Adipocyte (in vitro differentiated cells): ENCODE measurements at regions not wholly inside any gene's neighbourhood (a gene's known extent, or its start where the extent isn't known, plus 50 kb on each side); places are given as distances from the start of the nearest gene placed in this dataset.

ENCODE experiments used
- DNase-seq: peaks from one replicate; pipeline ENCODE4 v3.0.0-alpha.2; 2015; ENCODE audit warnings: low read depth
- H3K27me3 ChIP-seq: replicated peaks from 2 replicates; pipeline ENCODE4 v1.7.0; 2013; ENCODE audit warnings: mild to moderate bottlenecking, low read length, moderate library complexity; ENCODE audit not compliant: control insufficient read depth, insufficient read depth
- H3K36me3 ChIP-seq: 2 replicates; pipeline ENCODE4 v1.7.0; 2013; ENCODE audit warnings: low read length, mild to moderate bottlenecking, moderate library complexity; ENCODE audit not compliant: control insufficient read depth, insufficient read depth, severe bottlenecking
- H3K4me1 ChIP-seq: 2 replicates; pipeline ENCODE4 v1.7.0; 2013; ENCODE audit warnings: mild to moderate bottlenecking, low read length, moderate library complexity; ENCODE audit not compliant: control insufficient read depth, insufficient read depth
- H3K4me3 ChIP-seq: 2 replicates; pipeline ENCODE4 v1.7.0; 2013; ENCODE audit warnings: mild to moderate bottlenecking, low read length, moderate library complexity
- H3K9ac ChIP-seq: 2 replicates; pipeline ENCODE4 v1.7.0; 2013; ENCODE audit warnings: mild to moderate bottlenecking, low read length, moderate library complexity
- H3K9me3 ChIP-seq: 2 replicates; pipeline ENCODE4 v1.7.0; 2013; ENCODE audit warnings: mild to moderate bottlenecking, low read length, moderate library complexity; ENCODE audit not compliant: control insufficient read depth

- H3K4me1 ChIP-seq = no peaks in the 10 kb centered on the region
- DNase-seq = no peak
- no peaks in the 10 kb centered on the region for H3K27me3 ChIP-seq
- no peak overlapping the region for H3K4me3 ChIP-seq
- no peaks in the 10 kb centered on the region for H3K9me3 ChIP-seq
- H3K36me3 ChIP-seq = no peaks in the 10 kb centered on the region
- H3K9ac ChIP-seq = no peak overlapping the region
Observed at GRCh38 chr4:180116840-180117239, 2126.4 kb upstream of the TENM3 start.

- Histone ChIP-seq H3K4me1 (no peaks in the 10 kb centered on the region), H3K36me3 (no peaks in the 10 kb centered on the region), H3K9me3 (no peaks in the 10 kb centered on the region), H3K9ac (no peak overlapping the region), H3K4me3 (no peak overlapping the region), H3K27me3 (no peaks in the 10 kb centered on the region)
- DNase-seq = peak; percentile 13
Observed at GRCh38 chr4:180120068-180120467, 2123.1 kb upstream of the TENM3 start.

- Histone ChIP-seq H3K4me3 (peak overlapping the region; percentile 31), H3K9me3 (no peaks in the 10 kb centered on the region), H3K9ac (no peak overlapping the region), H3K4me1 (no peaks in the 10 kb centered on the region), H3K36me3 (no peaks in the 10 kb centered on the region), H3K27me3 (no peaks in the 10 kb centered on the region)
- DNase-seq = no peak
Observed at GRCh38 chr4:180134091-180134866, 2108.9 kb upstream of the TENM3 start.

GRCh38 chr4:180141734-180142133 lies 2101.5 kb upstream of the TENM3 start:
- no peak overlapping the region for H3K9ac ChIP-seq
- H3K27me3 ChIP-seq = no peaks in the 10 kb centered on the region
- no peak for DNase-seq
- H3K4me1 ChIP-seq = no peaks in the 10 kb centered on the region
- H3K4me3 ChIP-seq = no peak overlapping the region
- H3K36me3 ChIP-seq = no peaks in the 10 kb centered on the region
- no peaks in the 10 kb centered on the region for H3K9me3 ChIP-seq

GRCh38 chr4:180148737-180149136 lies 2094.5 kb upstream of the TENM3 start:
- no peaks in the 10 kb centered on the region for H3K9me3 ChIP-seq
- H3K4me1 ChIP-seq = no peaks in the 10 kb centered on the region
- DNase-seq = no peak
- no peaks in the 10 kb centered on the region for H3K36me3 ChIP-seq
- no peak overlapping the region for H3K4me3 ChIP-seq
- no peak overlapping the region for H3K9ac ChIP-seq
- H3K27me3 ChIP-seq = no peaks in the 10 kb centered on the region

- peak; percentile 70 for DNase-seq
- Histone ChIP-seq H3K36me3 (no peaks in the 10 kb centered on the region), H3K27me3 (no peaks in the 10 kb centered on the region), H3K4me3 (no peak overlapping the region), H3K9ac (no peak overlapping the region), H3K9me3 (no peaks in the 10 kb centered on the region), H3K4me1 (no peaks in the 10 kb centered on the region)
Observed at GRCh38 chr4:180150818-180151217, 2092.4 kb upstream of the TENM3 start.

GRCh38 chr4:180152831-180153230 lies 2090.4 kb upstream of the TENM3 start:
- Histone ChIP-seq H3K36me3 (no peaks in the 10 kb centered on the region), H3K9ac (no peak overlapping the region), H3K4me1 (no peaks in the 10 kb centered on the region), H3K9me3 (no peaks in the 10 kb centered on the region), H3K27me3 (no peaks in the 10 kb centered on the region), H3K4me3 (no peak overlapping the region)
- DNase-seq = no peak

- no peak overlapping the region for H3K9ac ChIP-seq
- H3K4me3 ChIP-seq = no peak overlapping the region
- no peaks in the 10 kb centered on the region for H3K36me3 ChIP-seq
- H3K9me3 ChIP-seq = no peaks in the 10 kb centered on the region
- DNase-seq = no peak
- H3K27me3 ChIP-seq = no peaks in the 10 kb centered on the region
- no peaks in the 10 kb centered on the region for H3K4me1 ChIP-seq
Observed at GRCh38 chr4:180153587-180153986, 2089.6 kb upstream of the TENM3 start.

- H3K36me3 ChIP-seq = no peaks in the 10 kb centered on the region
- no peaks in the 10 kb centered on the region for H3K9me3 ChIP-seq
- no peak overlapping the region for H3K4me3 ChIP-seq
- no peak overlapping the region for H3K9ac ChIP-seq
- H3K4me1 ChIP-seq = no peaks in the 10 kb centered on the region
- no peaks in the 10 kb centered on the region for H3K27me3 ChIP-seq
- DNase-seq = no peak
Observed at GRCh38 chr4:180156684-180157083, 2086.5 kb upstream of the TENM3 start.

- Histone ChIP-seq H3K36me3 (no peaks in the 10 kb centered on the region), H3K27me3 (no peaks in the 10 kb centered on the region), H3K9ac (no peak overlapping the region), H3K4me3 (no peak overlapping the region), H3K4me1 (no peaks in the 10 kb centered on the region), H3K9me3 (no peaks in the 10 kb centered on the region)
- peak; percentile 3 for DNase-seq
Observed at GRCh38 chr4:180160195-180160983, 2082.8 kb upstream of the TENM3 start.

GRCh38 chr4:180164799-180165198 lies 2078.4 kb upstream of the TENM3 start:
- DNase-seq = peak; percentile 55
- no peak overlapping the region for H3K4me3 ChIP-seq
- no peaks in the 10 kb centered on the region for H3K27me3 ChIP-seq
- H3K36me3 ChIP-seq = no peaks in the 10 kb centered on the region
- no peaks in the 10 kb centered on the region for H3K4me1 ChIP-seq
- no peak overlapping the region for H3K9ac ChIP-seq
- H3K9me3 ChIP-seq = no peaks in the 10 kb centered on the region
